H1 (cell line): ENCODE measurements at regions not wholly inside any gene's neighbourhood (a gene's known extent, or its start where the extent isn't known, plus 50 kb on each side); places are given as distances from the start of the nearest gene placed in this dataset.

Experiments used
- CTCF ChIA-PET: fragments of 300-600 bp; sonication (Branson Sonifier 250); formaldehyde crosslinking; loops from one replicate; lab custom pipeline; 2021; ENCODE audit not compliant: partially characterized antibody; lab: Charles Lee
- POLR2A ChIA-PET: fragments of 300-600 bp; sonication (Branson Sonifier 250); formaldehyde crosslinking; loops from one replicate; lab custom pipeline; 2021; ENCODE audit warnings: inconsistent platforms; ENCODE audit not compliant: partially characterized antibody; lab: Charles Lee
- DNase-seq, 2 experiments: peaks; one replicate each; pipeline versions ENCODE4 v3.0.0 to v3.0.0-alpha.2; 2010 to 2022; ENCODE audit warnings: low spot score in 2 of 2, low read depth in 1 of 2, mixed read lengths in 1 of 2
- FAIRE-seq: peaks from 2 replicates; lab custom pipeline; 2011; peaks lifted over from hg19 to GRCh38; lab: Jason Lieb, UNC
- H2AFZ ChIP-seq: 2 replicates; pipeline ENCODE4 v1.8.1; 2012; ENCODE audit warnings: low read length, inconsistent platforms
- H2AK5ac ChIP-seq: 2 replicates; pipeline ENCODE4 v1.6.1; 2013; ENCODE audit warnings: low read depth, low read length
- H2BK120ac ChIP-seq: replicated peaks from 2 replicates; pipeline ENCODE3; 2013; ENCODE audit warnings: low read depth, low read length, inconsistent platforms
- H2BK12ac ChIP-seq: 2 replicates; pipeline ENCODE4 v1.6.1; 2013; ENCODE audit warnings: low read depth, low read length
- H2BK15ac ChIP-seq: 2 replicates; pipeline ENCODE4 v1.6.1; 2013; ENCODE audit warnings: low read length
- H2BK20ac ChIP-seq: 2 replicates; pipeline ENCODE4 v1.6.1; 2013; ENCODE audit warnings: low read length
- H2BK5ac ChIP-seq: 2 replicates; pipeline ENCODE4 v1.6.1; 2013; ENCODE audit warnings: low read depth, low read length
- H3K14ac ChIP-seq: 2 replicates; pipeline ENCODE4 v1.6.1; 2013; ENCODE audit warnings: inconsistent platforms; ENCODE audit not compliant: insufficient read length
- H3K18ac ChIP-seq: 2 replicates; pipeline ENCODE4 v1.6.1; 2013; ENCODE audit warnings: low read length; ENCODE audit errors: extremely low read depth
- H3K23ac ChIP-seq: 2 replicates; pipeline ENCODE4 v1.6.1; 2013; ENCODE audit warnings: inconsistent platforms; ENCODE audit not compliant: insufficient read length
- H3K23me2 ChIP-seq: 2 replicates; pipeline ENCODE4 v1.6.1; 2013; ENCODE audit warnings: low read depth, low read length
- H3K27ac ChIP-seq: 2 replicates; pipeline ENCODE4 v1.6.1; 2011; ENCODE audit warnings: low read depth, low read length, inconsistent platforms
- H3K27me3 ChIP-seq, 4 experiments: replicated peaks in 1 of 4; 1 replicate in 1 of 4; 2 replicates in 3 of 4; pipeline versions ENCODE4 v1.6.1 to v1.8.1; 2011 to 2013; ENCODE audit warnings: low read length in 3 of 4, mild to moderate bottlenecking in 3 of 4, inconsistent platforms in 2 of 4, mixed read lengths in 2 of 4, moderate library complexity in 1 of 4; ENCODE audit not compliant: control insufficient read depth in 3 of 4, insufficient read depth in 3 of 4; ENCODE audit errors: extremely low read depth in 1 of 4
- H3K36me3 ChIP-seq, 4 experiments: 2 replicates each; pipeline versions ENCODE4 v1.6.1 to v1.8.1; 2011 to 2013; ENCODE audit warnings: mild to moderate bottlenecking in 4 of 4, low read length in 3 of 4, moderate library complexity in 2 of 4, control low read depth in 1 of 4, inconsistent platforms in 1 of 4; ENCODE audit not compliant: insufficient read depth in 4 of 4, control insufficient read depth in 2 of 4
- H3K4ac ChIP-seq: replicated peaks from 2 replicates; pipeline ENCODE3; 2013; ENCODE audit warnings: low read length, low read depth, mixed read lengths, inconsistent platforms; ENCODE audit not compliant: insufficient read length
- H3K4me1 ChIP-seq, 4 experiments: replicated peaks in 1 of 4; 1 replicate in 1 of 4; 2 replicates in 3 of 4; pipeline versions ENCODE4 v1.6.1 to v1.8.1; 2011 to 2013; ENCODE audit warnings: low read length in 3 of 4, inconsistent platforms in 2 of 4, mixed read lengths in 1 of 4; ENCODE audit not compliant: insufficient read depth in 4 of 4, control insufficient read depth in 3 of 4
- H3K4me2 ChIP-seq, 2 experiments: 2 replicates each; pipeline versions ENCODE4 v1.6.1 to v1.8.1; 2011 to 2013; ENCODE audit warnings: low read depth in 2 of 2, low read length in 2 of 2, control low read depth in 1 of 2, inconsistent platforms in 1 of 2, mild to moderate bottlenecking in 1 of 2; ENCODE audit not compliant: insufficient read depth in 1 of 2
- H3K4me3 ChIP-seq, 4 experiments: fragments of 200-600, 300-600 bp in 1 of 4; sonication (generic), shearing (Covaris generic), sonication (Bioruptor Twin) in 1 of 4; 2 replicates each; pipeline versions ENCODE4 v1.5.1 to v1.8.1; 2011 to 2016; ENCODE audit warnings: low read length in 4 of 4, low read depth in 3 of 4, control low read depth in 2 of 4, inconsistent platforms in 2 of 4, mild to moderate bottlenecking in 2 of 4, mixed read lengths in 1 of 4, moderate library complexity in 1 of 4; ENCODE audit not compliant: insufficient read depth in 2 of 4; ENCODE audit errors: extremely low read depth in 1 of 4
- H3K56ac ChIP-seq: replicated peaks from 2 replicates; pipeline ENCODE3; 2013; ENCODE audit warnings: low read depth, mild to moderate bottlenecking, mixed read lengths, low read length, inconsistent platforms; ENCODE audit not compliant: insufficient read length
- H3K79me1 ChIP-seq: 2 replicates; pipeline ENCODE4 v1.6.1; 2013; ENCODE audit warnings: low read depth, low read length, control low read depth
- H3K79me2 ChIP-seq, 2 experiments: 2 replicates each; pipeline versions ENCODE4 v1.6.1 to v1.8.1; 2012 to 2013; ENCODE audit warnings: low read length in 2 of 2, mild to moderate bottlenecking in 2 of 2, inconsistent platforms in 1 of 2; ENCODE audit not compliant: insufficient read depth in 2 of 2, control insufficient read depth in 1 of 2
- H3K9ac ChIP-seq, 4 experiments: replicated peaks in 1 of 4; 1 replicate in 1 of 4; 2 replicates in 3 of 4; pipeline versions ENCODE4 v1.6.1 to v1.8.1; 2011 to 2013; ENCODE audit warnings: low read depth in 3 of 4, low read length in 3 of 4, control low read depth in 2 of 4, mild to moderate bottlenecking in 2 of 4, moderate library complexity in 2 of 4, inconsistent platforms in 1 of 4; ENCODE audit errors: extremely low read depth in 1 of 4
- H3K9me3 ChIP-seq, 2 experiments: 2 replicates each; pipeline versions ENCODE4 v1.6.1 to v1.8.1; 2012 to 2013; ENCODE audit warnings: mild to moderate bottlenecking in 2 of 2, moderate library complexity in 2 of 2, control low read depth in 1 of 2, inconsistent platforms in 1 of 2, low read depth in 1 of 2, low read length in 1 of 2, mixed read lengths in 1 of 2; ENCODE audit not compliant: insufficient read depth in 2 of 2
- H4K20me1 ChIP-seq, 2 experiments: replicated peaks in 1 of 2; 2 replicates each; pipeline versions ENCODE3 to v1.8.1; 2011 to 2013; ENCODE audit warnings: inconsistent platforms in 2 of 2, low read length in 2 of 2, mild to moderate bottlenecking in 1 of 2; ENCODE audit not compliant: insufficient read depth in 2 of 2, control insufficient read depth in 1 of 2
- H4K5ac ChIP-seq: 2 replicates; pipeline ENCODE4 v1.6.1; 2013; ENCODE audit warnings: low read length, low read depth, mixed read lengths, inconsistent platforms; ENCODE audit not compliant: insufficient read length
- H4K8ac ChIP-seq: 2 replicates; pipeline ENCODE4 v1.8.0; 2013; ENCODE audit warnings: mild to moderate bottlenecking, moderate library complexity, low read length, inconsistent platforms; ENCODE audit not compliant: insufficient read depth; ENCODE audit errors: extremely low read depth
- H4K91ac ChIP-seq: replicated peaks from 2 replicates; pipeline ENCODE3; 2013; ENCODE audit warnings: low read length, mixed read lengths, inconsistent platforms; ENCODE audit not compliant: insufficient read length
- BACH1 ChIP-seq: IDR thresholded peaks from 2 replicates; pipeline ENCODE4 v1.6.1; 2012; ENCODE audit warnings: low read length, improper control_type of control experiment
- BRCA1 ChIP-seq: IDR thresholded peaks from 2 replicates; pipeline ENCODE4 v1.6.1; 2012; ENCODE audit warnings: low read depth, low read length, improper control_type of control experiment
- CBX5 ChIP-seq: fragments of 300-800, 300-1000 bp; sonication (generic); IDR thresholded peaks from 2 replicates; pipeline ENCODE4 v1.7.1; 2016; ENCODE audit warnings: antibody characterized with exemption, low read length, low read depth
- EGR1 ChIP-seq: IDR thresholded peaks from 2 replicates; pipeline ENCODE4 v1.6.1; 2011; ENCODE audit warnings: low read depth, low read length, borderline replicate concordance
- HDAC2 ChIP-seq, 2 experiments: fragments of 300-600 bp in 1 of 2; sonication (generic) in 1 of 2; IDR thresholded peaks; 2 replicates each; pipeline ENCODE4 v1.6.1; 2011 to 2012; ENCODE audit warnings: low read depth in 2 of 2, low read length in 2 of 2, mild to moderate bottlenecking in 2 of 2, moderate library complexity in 2 of 2, borderline replicate concordance in 1 of 2, inconsistent platforms in 1 of 2
- JUN ChIP-seq: IDR thresholded peaks from 2 replicates; pipeline ENCODE4 v1.6.1; 2011; ENCODE audit warnings: low read depth, mild to moderate bottlenecking, improper control_type of control experiment, low read length
- JUND ChIP-seq: IDR thresholded peaks from 2 replicates; pipeline ENCODE4 v1.6.1; 2011; ENCODE audit warnings: mild to moderate bottlenecking, improper control_type of control experiment, low read length
- SAP30 ChIP-seq: fragments of 300-600 bp; sonication (generic); IDR thresholded peaks from 2 replicates; pipeline ENCODE4 v1.7.1; 2012; ENCODE audit warnings: low read length, moderate library complexity, mild to moderate bottlenecking, inconsistent platforms; ENCODE audit not compliant: insufficient read depth, insufficient replicate concordance
- SIN3A ChIP-seq, 2 experiments: IDR thresholded peaks in 1 of 2; conservative IDR thresholded peaks in 1 of 2; 2 replicates each; pipeline ENCODE4 v1.6.1; 2011 to 2012; ENCODE audit warnings: low read length in 2 of 2, improper control_type of control experiment in 1 of 2, low read depth in 1 of 2, mild to moderate bottlenecking in 1 of 2
- SIX5 ChIP-seq: IDR thresholded peaks from 2 replicates; pipeline ENCODE4 v1.6.1; 2011; ENCODE audit warnings: mild to moderate bottlenecking, low read depth, low read length
- WGBS, 2 experiments: shearing (Covaris generic) in 1 of 2; methylation state at CpG; one replicate each; pipeline versions ENCODE4 v1.1.6 to v1.1.7; 2013 to 2015; ENCODE audit warnings: low lambda C conversion rate in 2 of 2, mixed read lengths in 2 of 2, inconsistent platforms in 1 of 2, low coverage in 1 of 2, missing lambda C conversion rate in 1 of 2; ENCODE audit not compliant: insufficient replicate concordance in 2 of 2, insufficient coverage in 1 of 2, insufficient read length in 1 of 2; ENCODE audit errors: extremely low coverage in 1 of 2, missing lambda C conversion rate in 1 of 2; 5-methylcytosine and 5-hydroxymethylcytosine counted together
- TF ChIP-seq, protein P1 (sequence below): IDR thresholded peaks from 2 replicates; pipeline ENCODE4 v1.6.1; 2012; ENCODE audit warnings: low read length, inconsistent platforms
- TF ChIP-seq, protein P2 (sequence below): IDR thresholded peaks from 2 replicates; pipeline ENCODE4 v1.6.1; 2011; ENCODE audit warnings: low read length, improper control_type of control experiment

DNA sequence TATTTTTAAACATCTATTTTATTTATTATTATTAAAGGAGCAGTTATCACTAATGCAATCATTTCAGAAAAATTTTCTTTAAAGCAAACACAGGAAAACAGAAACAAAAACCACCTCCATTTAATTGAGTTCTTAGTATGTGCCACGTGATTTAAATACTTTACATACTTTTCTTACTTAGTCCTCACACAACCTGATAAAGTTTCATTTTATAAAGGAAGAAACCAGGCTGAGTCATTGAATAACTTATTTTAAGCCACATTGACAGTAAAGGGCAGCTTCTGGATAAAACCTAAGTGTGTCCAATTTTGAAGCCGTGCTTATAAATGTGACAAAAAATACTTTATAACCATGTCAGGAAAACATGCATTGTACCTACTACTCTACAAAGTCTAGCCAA lies 57.1 kb upstream of the PCED1B start:
- Histone ChIP-seq H2AK5ac (no peak overlapping the region), H3K23ac (no peak overlapping the region), H3K14ac (no peak overlapping the region), H2AFZ (no peak overlapping the region), H3K9ac (no peak overlapping the region), H2BK120ac (no peak overlapping the region), H3K56ac (no peak overlapping the region), H4K91ac (no peak overlapping the region), H3K27ac (no peak overlapping the region), H3K9me3 (no peaks in the 10 kb centered on the region), H3K4me2 (no peak overlapping the region), H2BK20ac (no peak overlapping the region), H3K4ac (no peak overlapping the region), H3K79me2 (no peaks in the 10 kb centered on the region), H2BK5ac (no peak overlapping the region), H4K8ac (no peak overlapping the region), H3K23me2 (no peaks in the 10 kb centered on the region; the same call in none of the 2 replicates), H4K5ac (no peak overlapping the region), H3K27me3 (no peaks in the 10 kb centered on the region), H2BK12ac (no peak overlapping the region), H3K36me3 (no peaks in the 10 kb centered on the region), H3K18ac (no peak overlapping the region), H3K4me1 (no peaks in the 10 kb centered on the region), H4K20me1 (no peaks in the 10 kb centered on the region), H3K79me1 (no peaks in the 10 kb centered on the region), H2BK15ac (no peak overlapping the region), H3K4me3 (no peak overlapping the region)
- 75% methylated on average over 2 of the region's 2 CpGs; no CpG with 5 or more reads in 1 of the 2 experiments for WGBS, 2 experiments
- no peak for DNase-seq
- POLR2A ChIA-PET = no interaction called here
- CTCF ChIA-PET = interaction anchor here (0.8 to 3.4 kb wide), 6 partner anchors 11 to 951 kb away, joined by 3 to 27 read pairs (median 4); no protein-coding TSS in a partner anchor
- FAIRE-seq = no peak
- TF ChIP-seq BACH1 (no peak), SIN3A (conservative IDR thresholded peaks at IDR 0.05 in 1 of 2, IDR thresholded peaks at IDR 0.05 in 1 of 2; ENCODE audit: low read depth in 1 of 2, low read length in 2 of 2) (no peak), CBX5 (no peak), HDAC2 (IDR thresholded peaks at IDR 0.05; ENCODE audit: borderline replicate concordance in 1 of 2, low read depth in 2 of 2, low read length in 2 of 2) (no peak), BRCA1 (no peak), SIX5 (no peak), SAP30 (no peak), JUN (no peak), EGR1 (no peak), JUND (no peak)
- TF ChIP-seq, protein P1, sequence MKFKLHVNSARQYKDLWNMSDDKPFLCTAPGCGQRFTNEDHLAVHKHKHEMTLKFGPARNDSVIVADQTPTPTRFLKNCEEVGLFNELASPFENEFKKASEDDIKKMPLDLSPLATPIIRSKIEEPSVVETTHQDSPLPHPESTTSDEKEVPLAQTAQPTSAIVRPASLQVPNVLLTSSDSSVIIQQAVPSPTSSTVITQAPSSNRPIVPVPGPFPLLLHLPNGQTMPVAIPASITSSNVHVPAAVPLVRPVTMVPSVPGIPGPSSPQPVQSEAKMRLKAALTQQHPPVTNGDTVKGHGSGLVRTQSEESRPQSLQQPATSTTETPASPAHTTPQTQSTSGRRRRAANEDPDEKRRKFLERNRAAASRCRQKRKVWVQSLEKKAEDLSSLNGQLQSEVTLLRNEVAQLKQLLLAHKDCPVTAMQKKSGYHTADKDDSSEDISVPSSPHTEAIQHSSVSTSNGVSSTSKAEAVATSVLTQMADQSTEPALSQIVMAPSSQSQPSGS = no peak
- TF ChIP-seq, protein P2, sequence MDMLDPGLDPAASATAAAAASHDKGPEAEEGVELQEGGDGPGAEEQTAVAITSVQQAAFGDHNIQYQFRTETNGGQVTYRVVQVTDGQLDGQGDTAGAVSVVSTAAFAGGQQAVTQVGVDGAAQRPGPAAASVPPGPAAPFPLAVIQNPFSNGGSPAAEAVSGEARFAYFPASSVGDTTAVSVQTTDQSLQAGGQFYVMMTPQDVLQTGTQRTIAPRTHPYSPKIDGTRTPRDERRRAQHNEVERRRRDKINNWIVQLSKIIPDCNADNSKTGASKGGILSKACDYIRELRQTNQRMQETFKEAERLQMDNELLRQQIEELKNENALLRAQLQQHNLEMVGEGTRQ = no peak
